ENCODE measurements at regions not wholly inside any gene's neighbourhood (a gene's known extent, or its start where the extent isn't known, plus 50 kb on each side); places are given as distances from the start of the nearest gene placed in this dataset.
"Not testable (repeated sequence)": the region's sequence is repeated elsewhere in the genome, so short reads cannot be mapped to it uniquely, and the experiment has no call there.

DNA sequence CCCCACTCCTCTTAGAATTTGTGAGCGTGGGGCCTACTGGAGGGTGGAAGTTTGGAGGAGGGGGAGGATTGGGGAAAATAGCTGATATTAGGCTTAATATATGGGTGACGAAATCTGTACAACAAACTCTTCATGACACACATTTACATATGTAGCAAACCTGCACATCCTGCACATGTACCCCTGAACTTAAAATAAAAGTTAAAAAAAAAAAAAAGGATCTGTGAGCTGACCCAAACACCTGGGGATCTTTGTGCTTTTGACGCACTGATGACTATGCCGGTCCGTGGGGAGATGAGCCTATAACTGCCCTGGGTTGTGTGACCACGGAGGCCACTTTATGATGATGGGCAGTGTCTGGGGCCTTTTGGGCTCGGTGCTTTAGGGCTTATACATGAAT lies 107.7 kb downstream of the IGLL1 start:
- H3K9ac ChIP-seq (ENCODE audit: insufficient read depth in 1 of 2, low read depth in 2 of 2, low read length in 2 of 2); H3K4me2 ChIP-seq (ENCODE audit: insufficient read depth, low read length); H3K9me3 ChIP-seq (replicated peaks; ENCODE audit: control insufficient read depth, insufficient read depth, low read depth, low read length); H3K27me3 ChIP-seq (ENCODE audit: control insufficient read depth in 2 of 2, insufficient read depth in 2 of 2, low read length in 2 of 2); H4K20me1 ChIP-seq (replicated peaks; ENCODE audit: control insufficient read depth, insufficient read depth, low read length); H3K27ac ChIP-seq (ENCODE audit: extremely low read depth, low read depth, low read length); H3K36me3 ChIP-seq (ENCODE audit: control insufficient read depth, insufficient read depth, low read length); H3K9me1 ChIP-seq (ENCODE audit: control insufficient read depth, insufficient read depth, low read length); BruUV-seq (replicated peaks); in situ Hi-C loops (cut with MboI); intact Hi-C loops (cut with micrococcal nuclease); H3K4me3 ChIP-seq; FAIRE-seq; DNase-seq (ENCODE audit: extremely low read depth in 1 of 4, low spot score in 3 of 4); H3K79me2 ChIP-seq (ENCODE audit: control insufficient read depth, insufficient read depth, low read length); H3K4me1 ChIP-seq (replicated peaks in 1 of 2; ENCODE audit: control insufficient read depth in 2 of 2, insufficient read depth in 2 of 2, low read length in 2 of 2); CTCF ChIA-PET (ENCODE audit: low intra/inter-chr PET ratio); POLR2A ChIA-PET; ATAC-seq; H2AFZ ChIP-seq (ENCODE audit: low read depth, low read length): not testable (repeated sequence)
- WGBS (ENCODE audit: insufficient coverage, low coverage, missing lambda C conversion rate), result 12% methylated on average over 5 of the region's 7 CpGs

GRCh38 chr22:23471698-23472097 lies 108.4 kb downstream of the IGLL1 start:
- Histone ChIP-seq H3K9me1 (ENCODE audit: control insufficient read depth, insufficient read depth, low read length) (no peaks in the 10 kb centered on the region), H3K4me3 (no peak overlapping the region), H3K9ac (ENCODE audit: insufficient read depth in 1 of 2, low read depth in 2 of 2, low read length in 2 of 2) (no peak overlapping the region), H3K36me3 (ENCODE audit: control insufficient read depth, insufficient read depth, low read length) (no peaks in the 10 kb centered on the region), H3K4me1 (replicated peaks in 1 of 2; ENCODE audit: control insufficient read depth in 2 of 2, insufficient read depth in 2 of 2, low read length in 2 of 2) (no peaks in the 10 kb centered on the region), H3K27ac (ENCODE audit: extremely low read depth, low read depth, low read length) (no peak overlapping the region), H3K27me3 (ENCODE audit: control insufficient read depth in 2 of 2, insufficient read depth in 2 of 2, low read length in 2 of 2) (no peaks in the 10 kb centered on the region; a peak in 2 of 5 replicates), H3K4me2 (ENCODE audit: insufficient read depth, low read length) (no peak overlapping the region), H4K20me1 (replicated peaks; ENCODE audit: control insufficient read depth, insufficient read depth, low read length) (no peaks in the 10 kb centered on the region), H3K9me3 (replicated peaks; ENCODE audit: control insufficient read depth, insufficient read depth, low read depth, low read length) (no peaks in the 10 kb centered on the region), H2AFZ (ENCODE audit: low read depth, low read length) (no peak overlapping the region), H3K79me2 (ENCODE audit: control insufficient read depth, insufficient read depth, low read length) (no peaks in the 10 kb centered on the region)
- ChIA-PET CTCF (ENCODE audit: low intra/inter-chr PET ratio) (no interaction called here), POLR2A (no interaction called here)
- ATAC-seq (no peak), DNase-seq (ENCODE audit: extremely low read depth in 1 of 4, low spot score in 3 of 4) (no peak), FAIRE-seq (no peak)
- BruUV-seq (replicated peaks), result no TSS peak
- WGBS (ENCODE audit: insufficient coverage, low coverage, missing lambda C conversion rate), result 5% methylated on average over 3 of the region's 3 CpGs
- TF ChIP-seq NEUROD1 (IDR thresholded peaks at IDR 0.05; ENCODE audit: borderline replicate concordance, low read depth, low read length, partially characterized antibody) (no peak), ZNF57 (CRISPR knock-in tag; IDR thresholded peaks at IDR 0.05) (no peak), MBD1 (CRISPR knock-in tag; IDR thresholded peaks at IDR 0.05) (no peak), RBM39 (optimal IDR thresholded peaks at IDR 0.05; ENCODE audit: low read depth, low read length) (no peak), HNRNPL (IDR thresholded peaks at IDR 0.05; ENCODE audit: low read depth, low read length) (no peak), ZNF146 (CRISPR knock-in tag; IDR thresholded peaks at IDR 0.05; ENCODE audit: unreplicated experiment) (no peak), KAT7 (CRISPR knock-in tag; IDR thresholded peaks at IDR 0.05; ENCODE audit: borderline replicate concordance) (no peak), SETDB1 (IDR thresholded peaks at IDR 0.05; ENCODE audit: low read length) (no peak)
- in situ Hi-C loops (cut with MboI), result no loop called here
- intact Hi-C loops (cut with micrococcal nuclease), result no loop called here

All from K562 (cell line).